Testis (tissue), 2 donors: ENCODE measurements at regions not wholly inside any gene's neighbourhood (a gene's known extent, or its start where the extent isn't known, plus 50 kb on each side); places are given as distances from the start of the nearest gene placed in this dataset.

Experiments
- DNase-seq: peaks from one replicate; pipeline ENCODE4 v3.0.0-alpha.2; 2019
- H3K27ac ChIP-seq, 2 donors: fragments of 200-600 bp; sonication (generic); one replicate each; pipeline ENCODE4 v1.5.1; 2019
- H3K27me3 ChIP-seq: fragments of 200-600 bp; sonication (generic); one replicate; pipeline ENCODE4 v1.5.1; 2019
- H3K36me3 ChIP-seq: fragments of 200-600 bp; sonication (generic); one replicate; pipeline ENCODE4 v1.5.1; 2017; ENCODE audit warnings: low read depth; ENCODE audit errors: missing control alignments
- H3K4me1 ChIP-seq: fragments of 200-600 bp; sonication (generic); one replicate; pipeline ENCODE4 v1.5.1; 2019
- H3K4me3 ChIP-seq, 2 donors: fragments of 200-600 bp; sonication (generic); one replicate each; pipeline ENCODE4 v1.5.1; 2017 to 2019
- H3K9me3 ChIP-seq: fragments of 200-600 bp; sonication (generic); one replicate; pipeline ENCODE4 v1.5.1; 2017
- POLR2A ChIP-seq: fragments of 450-650 bp; IDR thresholded peaks from one replicate; pipeline ENCODE4 v1.6.1; 2017; ENCODE audit warnings: antibody characterized with exemption, mild to moderate bottlenecking, moderate library complexity
- WGBS, 2 donors: methylation state at CpG; one replicate each; pipeline ENCODE4 v1.1.5; 2018; 5-methylcytosine and 5-hydroxymethylcytosine counted together
- intact Hi-C: fragments of 100-400 bp; cut with DNase I; formaldehyde crosslinking; loops from one replicate; pipeline ENCODE4 v1.15.1; 2023; ENCODE audit warnings: low total_unique reads
- TF ChIP-seq, protein P1 (sequence below), 3 experiments: fragments of 450-650 bp in 2 of 3; fragments of 200-600 bp in 1 of 3; sonication (generic) in 1 of 3; IDR thresholded peaks; one replicate each; pipeline ENCODE4 v1.5.1; 2016 to 2019; ENCODE audit warnings: antibody characterized with exemption in 3 of 3, mild to moderate bottlenecking in 2 of 3, moderate library complexity in 1 of 3

DNA sequence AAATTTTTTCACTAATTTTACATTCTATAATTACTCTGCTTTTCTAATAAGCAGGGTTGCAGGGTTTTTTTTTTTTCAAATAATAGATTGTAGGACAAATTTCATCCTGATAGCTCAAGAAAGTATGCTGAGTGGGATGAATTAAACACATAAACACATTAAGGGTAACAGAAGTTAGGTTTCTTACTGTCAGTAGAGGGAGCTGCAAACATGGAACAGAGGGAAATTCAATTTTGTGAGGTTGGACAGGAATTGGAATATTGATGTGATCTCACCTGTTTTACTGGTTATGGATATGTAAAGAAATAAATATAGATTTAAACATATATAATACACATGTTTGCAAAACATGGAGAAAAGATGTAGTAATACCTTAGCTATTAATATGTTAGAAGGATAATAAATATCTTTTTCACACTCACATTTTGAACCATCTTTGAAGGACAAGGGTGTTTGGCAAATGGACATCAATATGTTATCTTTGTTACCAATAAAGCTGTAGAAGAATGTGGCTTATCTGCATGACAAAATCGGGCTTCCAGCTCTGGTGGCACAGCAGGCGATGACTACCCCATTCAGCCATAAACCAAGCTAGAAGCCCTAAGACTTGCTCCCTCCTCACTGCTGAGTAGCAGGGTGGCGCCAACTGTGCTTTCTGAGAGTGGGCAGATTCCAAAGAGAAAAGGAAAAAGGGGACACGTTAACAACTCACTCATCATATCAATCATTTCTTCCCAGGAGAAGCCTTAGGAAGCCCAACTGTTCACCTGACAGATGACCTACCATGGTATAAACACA is 1257.4 kb downstream of the GATA3 start:
- 68 to 75% methylated on average over 4 of the region's 4 CpGs for WGBS, 2 donors
- Histone ChIP-seq H3K4me3 (no peak overlapping the region), H3K27me3 (no peaks in the 10 kb centered on the region), H3K27ac (no peak overlapping the region), H3K9me3 (no peaks in the 10 kb centered on the region), H3K36me3 (no peaks in the 10 kb centered on the region), H3K4me1 (no peaks in the 10 kb centered on the region)
- TF ChIP-seq POLR2A = no peak
- TF ChIP-seq, protein P1, sequence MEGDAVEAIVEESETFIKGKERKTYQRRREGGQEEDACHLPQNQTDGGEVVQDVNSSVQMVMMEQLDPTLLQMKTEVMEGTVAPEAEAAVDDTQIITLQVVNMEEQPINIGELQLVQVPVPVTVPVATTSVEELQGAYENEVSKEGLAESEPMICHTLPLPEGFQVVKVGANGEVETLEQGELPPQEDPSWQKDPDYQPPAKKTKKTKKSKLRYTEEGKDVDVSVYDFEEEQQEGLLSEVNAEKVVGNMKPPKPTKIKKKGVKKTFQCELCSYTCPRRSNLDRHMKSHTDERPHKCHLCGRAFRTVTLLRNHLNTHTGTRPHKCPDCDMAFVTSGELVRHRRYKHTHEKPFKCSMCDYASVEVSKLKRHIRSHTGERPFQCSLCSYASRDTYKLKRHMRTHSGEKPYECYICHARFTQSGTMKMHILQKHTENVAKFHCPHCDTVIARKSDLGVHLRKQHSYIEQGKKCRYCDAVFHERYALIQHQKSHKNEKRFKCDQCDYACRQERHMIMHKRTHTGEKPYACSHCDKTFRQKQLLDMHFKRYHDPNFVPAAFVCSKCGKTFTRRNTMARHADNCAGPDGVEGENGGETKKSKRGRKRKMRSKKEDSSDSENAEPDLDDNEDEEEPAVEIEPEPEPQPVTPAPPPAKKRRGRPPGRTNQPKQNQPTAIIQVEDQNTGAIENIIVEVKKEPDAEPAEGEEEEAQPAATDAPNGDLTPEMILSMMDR (IDR thresholded peaks at IDR 0.05) = no peak
- no peak for DNase-seq
- intact Hi-C loops = no loop called here

GRCh38 chr10:9315292-9315691 is 1260.8 kb downstream of the GATA3 start:
- H3K27me3 ChIP-seq = no peaks in the 10 kb centered on the region
- no peak for DNase-seq
- TF ChIP-seq, protein P1 (IDR thresholded peaks at IDR 0.05) = no peak
- TF ChIP-seq POLR2A = no peak
- H3K4me1 ChIP-seq = no peaks in the 10 kb centered on the region
- intact Hi-C loops = no loop called here
- no peak overlapping the region for H3K4me3 ChIP-seq
- no peaks in the 10 kb centered on the region for H3K36me3 ChIP-seq
- H3K27ac ChIP-seq = no peak overlapping the region
- no peaks in the 10 kb centered on the region for H3K9me3 ChIP-seq

DNA sequence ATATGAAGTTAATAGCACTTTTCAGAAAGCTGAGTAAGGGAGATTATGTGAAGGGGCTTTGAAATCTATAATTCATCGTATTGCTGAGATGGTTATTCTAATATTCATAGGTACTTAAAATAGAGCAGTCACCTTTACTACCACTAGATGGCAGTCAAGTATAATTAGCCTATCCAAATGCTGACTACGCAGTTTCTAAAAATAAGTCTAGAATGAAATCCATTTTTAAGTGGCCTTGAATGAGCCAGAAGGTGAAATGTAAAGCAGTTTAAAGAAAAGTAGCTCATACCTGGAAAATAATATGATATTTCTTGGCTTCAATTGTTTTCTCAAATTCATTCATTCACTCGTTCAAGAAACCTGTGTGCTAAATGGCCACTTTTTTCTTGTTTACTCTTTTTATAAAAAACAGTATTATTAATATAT is 1277.1 kb downstream of the GATA3 start:
- 13 to 17% methylated on average over 3 of the region's 3 CpGs for WGBS, 2 donors
- Histone ChIP-seq H3K4me3 (no peak overlapping the region), H3K27me3 (no peaks in the 10 kb centered on the region), H3K27ac (no peak overlapping the region), H3K36me3 (no peaks in the 10 kb centered on the region), H3K9me3 (no peaks in the 10 kb centered on the region), H3K4me1 (no peaks in the 10 kb centered on the region)
- DNase-seq = no peak
- TF ChIP-seq, protein P1 (IDR thresholded peaks at IDR 0.05) = peak; percentile 46 to 89 (median 78)
- TF ChIP-seq POLR2A = no peak
- intact Hi-C loops = no loop called here

DNA sequence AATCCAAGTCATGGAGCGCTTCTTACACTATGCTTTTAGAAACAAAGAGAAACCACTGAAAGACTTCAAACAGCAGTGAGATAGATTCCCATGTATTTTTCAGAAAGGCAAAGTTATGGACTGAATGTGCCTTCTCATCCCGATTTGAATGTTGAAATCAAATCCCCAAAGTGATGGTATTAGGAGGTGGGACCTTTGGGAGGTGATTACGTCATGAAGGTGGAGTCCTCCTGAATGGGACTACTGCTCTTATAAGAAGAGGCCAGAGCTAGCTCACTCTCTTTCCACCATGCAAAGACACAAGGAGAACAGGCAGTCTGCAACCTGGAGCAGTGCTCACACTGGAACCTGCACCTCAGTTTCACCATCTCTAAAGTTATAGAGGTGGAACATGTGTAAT is 1279.8 kb downstream of the GATA3 start:
- Histone ChIP-seq H3K27ac (no peak overlapping the region), H3K9me3 (no peaks in the 10 kb centered on the region), H3K4me3 (no peak overlapping the region), H3K4me1 (no peaks in the 10 kb centered on the region), H3K27me3 (no peaks in the 10 kb centered on the region), H3K36me3 (no peaks in the 10 kb centered on the region)
- TF ChIP-seq, protein P1 (IDR thresholded peaks at IDR 0.05) = no peak
- no peak for TF ChIP-seq POLR2A
- intact Hi-C loops = no loop called here
- 89 to 95% methylated on average over 3 of the region's 3 CpGs for WGBS, 2 donors
- DNase-seq = no peak

- no peaks in the 10 kb centered on the region for H3K9me3 ChIP-seq
- no peak overlapping the region for H3K4me3 ChIP-seq
- H3K27ac ChIP-seq = no peak overlapping the region
- no peaks in the 10 kb centered on the region for H3K36me3 ChIP-seq
- no peaks in the 10 kb centered on the region for H3K27me3 ChIP-seq
- TF ChIP-seq, protein P1 (IDR thresholded peaks at IDR 0.05) = no peak
- no peak for TF ChIP-seq POLR2A
- no peak for DNase-seq
- 53 to 61% methylated on average over 1 of the region's 1 CpG for WGBS, 2 donors
- H3K4me1 ChIP-seq = no peaks in the 10 kb centered on the region
- intact Hi-C loops = no loop called here
Measured at GRCh38 chr10:9339716-9340115, 1285.2 kb downstream of the GATA3 start.
